IMR-90 (cell line): ENCODE measurements at regions not wholly inside any gene's neighbourhood (a gene's known extent, or its start where the extent isn't known, plus 50 kb on each side); places are given as distances from the start of the nearest gene placed in this dataset.

ENCODE experiments used
- ATAC-seq: fragments of 200-7000 bp; cut with Tn5 transposase; 2 replicates; pipeline ENCODE4 v1.9.1; 2020; ENCODE audit warnings: low read depth, mild to moderate bottlenecking, moderate library complexity
- BruUV-seq: library from RNA; stranded (reverse); fragments of 400-500 nt; replicated peaks from 2 replicates; lab custom pipeline; 2021; lab: Mats Ljungman, UMichigan
- CTCF ChIA-PET: fragments of 300-600 bp; formaldehyde crosslinking; extraction: SDS; loops from one replicate; lab custom pipeline; 2021; ENCODE audit warnings: antibody characterized with exemption; lab: Yijun Ruan, JAX
- POLR2A ChIA-PET: fragments of 300-600 bp; sonication (Branson Sonifier 250); formaldehyde crosslinking; loops from one replicate; lab custom pipeline; 2022; ENCODE audit warnings: antibody characterized with exemption; ENCODE audit not compliant: unreplicated experiment; lab: Charles Lee
- DNase-seq: peaks from one replicate; pipeline ENCODE4 v3.0.0; 2013
- H2AFZ ChIP-seq: replicated peaks from 2 replicates; pipeline ENCODE3; 2013; ENCODE audit warnings: low read length, mild to moderate bottlenecking; ENCODE audit not compliant: poor library complexity
- H2AK5ac ChIP-seq: 2 replicates; pipeline ENCODE4 v1.6.1; 2013; ENCODE audit warnings: low read depth, low read length, inconsistent platforms
- H2AK9ac ChIP-seq: replicated peaks from 2 replicates; pipeline ENCODE3; 2013; ENCODE audit warnings: mild to moderate bottlenecking, low read depth, low read length, moderate library complexity; ENCODE audit not compliant: poor library complexity
- H2BK120ac ChIP-seq: 2 replicates; pipeline ENCODE4 v1.6.1; 2013; ENCODE audit warnings: low read depth, low read length, inconsistent platforms
- H2BK15ac ChIP-seq: 3 replicates; pipeline ENCODE4 v1.6.1; 2013; ENCODE audit warnings: low read depth, low read length, inconsistent platforms
- H2BK20ac ChIP-seq: 2 replicates; pipeline ENCODE4 v1.6.1; 2013; ENCODE audit warnings: low read depth, mild to moderate bottlenecking, inconsistent platforms, low read length, moderate library complexity
- H2BK5ac ChIP-seq: 2 replicates; pipeline ENCODE4 v1.6.1; 2013; ENCODE audit warnings: mild to moderate bottlenecking, low read depth, low read length, inconsistent platforms; ENCODE audit not compliant: poor library complexity, severe bottlenecking
- H3K14ac ChIP-seq: replicated peaks from 2 replicates; pipeline ENCODE4 v1.6.1; 2013; ENCODE audit warnings: low read depth, low read length, inconsistent platforms
- H3K18ac ChIP-seq: 2 replicates; pipeline ENCODE4 v1.6.1; 2013; ENCODE audit warnings: low read depth, low read length, control low read depth
- H3K23ac ChIP-seq: 2 replicates; pipeline ENCODE4 v1.6.1; 2013; ENCODE audit warnings: low read depth, low read length, inconsistent platforms
- H3K27ac ChIP-seq: 2 replicates; pipeline ENCODE4 v1.5.1; 2013; ENCODE audit warnings: mild to moderate bottlenecking, control low read depth, low read length; ENCODE audit not compliant: insufficient read depth
- H3K27me3 ChIP-seq: 2 replicates; pipeline ENCODE4 v1.6.1; 2013; ENCODE audit warnings: low read length; ENCODE audit not compliant: control insufficient read depth, insufficient read depth
- H3K36me3 ChIP-seq: 2 replicates; pipeline ENCODE4 v1.6.1; 2013; ENCODE audit warnings: low read length, mixed read lengths; ENCODE audit not compliant: control insufficient read depth, insufficient read depth
- H3K4ac ChIP-seq: 2 replicates; pipeline ENCODE4 v1.6.1; 2013; ENCODE audit warnings: low read depth, low read length, inconsistent platforms
- H3K4me1 ChIP-seq: 2 replicates; pipeline ENCODE4 v1.6.1; 2013; ENCODE audit warnings: low read length, mixed read lengths; ENCODE audit not compliant: control insufficient read depth, insufficient read depth
- H3K4me2 ChIP-seq: 2 replicates; pipeline ENCODE4 v1.6.1; 2013; ENCODE audit warnings: low read depth, mild to moderate bottlenecking, control low read depth, low read length, moderate library complexity
- H3K4me3 ChIP-seq: 2 replicates; pipeline ENCODE4 v1.5.1; 2013; ENCODE audit warnings: low read depth, mild to moderate bottlenecking, control low read depth, low read length, moderate library complexity; ENCODE audit not compliant: insufficient read depth
- H3K56ac ChIP-seq: 2 replicates; pipeline ENCODE4 v1.6.1; 2013; ENCODE audit warnings: low read length, inconsistent platforms; ENCODE audit not compliant: insufficient read depth; ENCODE audit errors: extremely low read depth
- H3K79me1 ChIP-seq, 2 experiments: 2 replicates each; pipeline ENCODE4 v1.6.1; 2013; ENCODE audit warnings: low read length in 2 of 2, inconsistent platforms in 1 of 2, low read depth in 1 of 2
- H3K9ac ChIP-seq: 2 replicates; pipeline ENCODE4 v1.6.1; 2013; ENCODE audit warnings: low read depth, low read length, control low read depth
- H3K9me1 ChIP-seq: 2 replicates; pipeline ENCODE4 v1.6.1; 2013; ENCODE audit warnings: low read length, inconsistent platforms; ENCODE audit not compliant: insufficient read depth
- H3K9me3 ChIP-seq: 2 replicates; pipeline ENCODE4 v1.6.1; 2013; ENCODE audit warnings: low read length; ENCODE audit not compliant: control insufficient read depth, insufficient read depth
- H4K20me1 ChIP-seq: 2 replicates; pipeline ENCODE4 v1.6.1; 2013; ENCODE audit warnings: low read length, inconsistent platforms; ENCODE audit not compliant: insufficient read depth
- H4K5ac ChIP-seq: 2 replicates; pipeline ENCODE4 v1.6.1; 2013; ENCODE audit warnings: mild to moderate bottlenecking, low read depth, low read length, control low read depth
- H4K8ac ChIP-seq, 2 experiments: 2 replicates each; pipeline ENCODE4 v1.6.1; 2013; ENCODE audit warnings: low read depth in 2 of 2, low read length in 2 of 2, control low read depth in 1 of 2, inconsistent platforms in 1 of 2
- H4K91ac ChIP-seq: 2 replicates; pipeline ENCODE4 v1.6.1; 2013; ENCODE audit warnings: low read depth, low read length, inconsistent platforms; ENCODE audit not compliant: insufficient read depth
- BHLHE40 ChIP-seq: fragments of 150-350 bp; IDR thresholded peaks from 2 replicates; pipeline ENCODE4 v1.6.1; 2016; ENCODE audit warnings: mild to moderate bottlenecking, low read depth, low read length
- CEBPB ChIP-seq: IDR thresholded peaks from 2 replicates; pipeline ENCODE4 v1.6.1; 2012; ENCODE audit warnings: low read depth, low read length, improper control_type of control experiment
- CHD1 ChIP-seq: IDR thresholded peaks from 2 replicates; pipeline ENCODE4 v1.6.1; 2012; ENCODE audit warnings: low read depth, low read length, improper control_type of control experiment
- FOS ChIP-seq: fragments of 150-350 bp; IDR thresholded peaks from 2 replicates; pipeline ENCODE4 v1.6.1; 2016; ENCODE audit warnings: low read depth, low read length
- MAFK ChIP-seq: IDR thresholded peaks from 2 replicates; pipeline ENCODE4 v1.6.1; 2012; ENCODE audit warnings: low read depth, low read length, improper control_type of control experiment
- MAZ ChIP-seq: IDR thresholded peaks from 2 replicates; pipeline ENCODE4 v1.6.1; 2012; ENCODE audit warnings: low read depth, mild to moderate bottlenecking, low read length, improper control_type of control experiment, moderate library complexity, borderline replicate concordance
- MXI1 ChIP-seq: IDR thresholded peaks from 2 replicates; pipeline ENCODE4 v1.6.1; 2012; ENCODE audit warnings: low read depth, mild to moderate bottlenecking, low read length, moderate library complexity, borderline replicate concordance
- NFE2L2 ChIP-seq: fragments of 150-350 bp; IDR thresholded peaks from 2 replicates; pipeline ENCODE4 v1.6.1; 2016; ENCODE audit warnings: low read depth, mild to moderate bottlenecking, low read length
- POLR2A ChIP-seq: IDR thresholded peaks from 2 replicates; pipeline ENCODE4 v1.6.1; 2012; ENCODE audit warnings: mild to moderate bottlenecking, low read depth, low read length
- RAD21 ChIP-seq: IDR thresholded peaks from 2 replicates; pipeline ENCODE4 v1.6.1; 2012; ENCODE audit warnings: low read length, improper control_type of control experiment
- RCOR1 ChIP-seq: IDR thresholded peaks from 2 replicates; pipeline ENCODE4 v1.6.1; 2012; ENCODE audit warnings: mild to moderate bottlenecking, low read length, improper control_type of control experiment; ENCODE audit not compliant: insufficient replicate concordance
- RFX5 ChIP-seq: IDR thresholded peaks from 2 replicates; pipeline ENCODE4 v1.8.0; 2012; ENCODE audit warnings: low read depth, mild to moderate bottlenecking, low read length, moderate library complexity
- SMC3 ChIP-seq: fragments of 150-350 bp; IDR thresholded peaks from 2 replicates; pipeline ENCODE4 v1.6.1; 2016; ENCODE audit warnings: low read depth, mild to moderate bottlenecking, antibody characterized with exemption, low read length, moderate library complexity
- WGBS, 2 experiments: methylation state at CpG; one replicate each; pipeline versions ENCODE4 v1.1.5 to v1.1.7; 2013; ENCODE audit warnings: missing lambda C conversion rate in 2 of 2; ENCODE audit not compliant: insufficient read length in 1 of 2; ENCODE audit errors: extremely low coverage in 2 of 2; 5-methylcytosine and 5-hydroxymethylcytosine counted together
- dilution Hi-C: fragments of 300-500 bp; cut with HindIII; formaldehyde crosslinking; loops from one replicate; pipeline ENCODE4 v1.14.3; 2018; ENCODE audit warnings: low sequenced_read_pairs; ENCODE audit not compliant: unreplicated experiment
- in situ Hi-C: fragments of 300-500 bp; cut with MboI; formaldehyde crosslinking; loops from 3 replicates; pipeline ENCODE4 v1.14.3; 2019; ENCODE audit warnings: low sequenced_read_pairs, inconsistent platforms, mixed read lengths
- intact Hi-C: fragments of 100-400 bp; cut with micrococcal nuclease; formaldehyde crosslinking; loops from 2 replicates; pipeline ENCODE4 v1.10.0; 2022
- TF ChIP-seq, protein P1 (sequence below): fragments of 150-350 bp; IDR thresholded peaks from 2 replicates; pipeline ENCODE4 v1.6.1; 2016; ENCODE audit warnings: low read depth, mild to moderate bottlenecking, low read length, moderate library complexity, borderline replicate concordance
- TF ChIP-seq, protein P2 (sequence below): conservative IDR thresholded peaks from 2 replicates; pipeline ENCODE4 v1.5.1; 2012; ENCODE audit warnings: mild to moderate bottlenecking, low read depth, low read length, improper control_type of control experiment
- TF ChIP-seq, protein P3 (sequence below): fragments of 150-350 bp; IDR thresholded peaks from 2 replicates; pipeline ENCODE4 v1.6.1; 2017; ENCODE audit warnings: mild to moderate bottlenecking, antibody characterized with exemption, low read length, low read depth

DNA sequence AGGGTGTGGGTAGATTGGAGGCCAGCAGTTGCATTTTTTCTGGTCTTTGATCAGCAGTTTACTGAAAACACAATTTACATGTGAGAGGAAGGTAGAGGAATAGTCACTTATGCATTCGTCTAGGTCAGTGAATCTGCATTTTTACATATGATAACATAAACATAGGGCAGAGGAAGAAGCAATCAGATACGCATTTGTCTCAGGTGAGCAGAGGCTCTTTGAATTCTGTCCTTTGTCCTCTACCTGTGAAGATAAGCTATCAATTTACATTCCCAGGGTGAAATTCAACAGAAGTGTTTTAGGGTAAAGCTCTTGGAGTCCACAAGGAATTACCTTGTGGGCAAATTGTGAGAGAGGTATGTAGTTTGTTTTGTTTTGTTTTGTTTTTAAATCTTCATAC, 306.5 kb downstream of the MAGEB5 start:
- ChIA-PET CTCF (no interaction called here), POLR2A (no interaction called here)
- H3K4me2 ChIP-seq: no peak overlapping the region
- no peak overlapping the region for H3K4me3 ChIP-seq
- in situ Hi-C loops: no loop called here
- no TSS peak for BruUV-seq
- no peak overlapping the region for H3K23ac ChIP-seq
- H3K79me1 ChIP-seq: no peaks in the 10 kb centered on the region
- no peak overlapping the region for H3K27ac ChIP-seq
- no peak overlapping the region for H4K5ac ChIP-seq
- no peak overlapping the region for H3K18ac ChIP-seq
- no peak for ATAC-seq
- no peaks in the 10 kb centered on the region for H3K9me3 ChIP-seq
- no peak overlapping the region for H3K4ac ChIP-seq
- no peak overlapping the region for H2BK5ac ChIP-seq
- no peak overlapping the region for H3K9ac ChIP-seq
- no peaks in the 10 kb centered on the region for H4K20me1 ChIP-seq
- no peak overlapping the region for H3K56ac ChIP-seq
- TF ChIP-seq BHLHE40 (no peak), CHD1 (no peak), POLR2A (no peak), CEBPB (no peak), MXI1 (no peak), MAZ (no peak), RAD21 (no peak), SMC3 (no peak), RFX5 (no peak), MAFK (no peak), NFE2L2 (no peak), RCOR1 (no peak), FOS (no peak)
- TF ChIP-seq, protein P1, sequence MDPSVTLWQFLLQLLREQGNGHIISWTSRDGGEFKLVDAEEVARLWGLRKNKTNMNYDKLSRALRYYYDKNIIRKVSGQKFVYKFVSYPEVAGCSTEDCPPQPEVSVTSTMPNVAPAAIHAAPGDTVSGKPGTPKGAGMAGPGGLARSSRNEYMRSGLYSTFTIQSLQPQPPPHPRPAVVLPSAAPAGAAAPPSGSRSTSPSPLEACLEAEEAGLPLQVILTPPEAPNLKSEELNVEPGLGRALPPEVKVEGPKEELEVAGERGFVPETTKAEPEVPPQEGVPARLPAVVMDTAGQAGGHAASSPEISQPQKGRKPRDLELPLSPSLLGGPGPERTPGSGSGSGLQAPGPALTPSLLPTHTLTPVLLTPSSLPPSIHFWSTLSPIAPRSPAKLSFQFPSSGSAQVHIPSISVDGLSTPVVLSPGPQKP: no peak
- TF ChIP-seq, protein P2, sequence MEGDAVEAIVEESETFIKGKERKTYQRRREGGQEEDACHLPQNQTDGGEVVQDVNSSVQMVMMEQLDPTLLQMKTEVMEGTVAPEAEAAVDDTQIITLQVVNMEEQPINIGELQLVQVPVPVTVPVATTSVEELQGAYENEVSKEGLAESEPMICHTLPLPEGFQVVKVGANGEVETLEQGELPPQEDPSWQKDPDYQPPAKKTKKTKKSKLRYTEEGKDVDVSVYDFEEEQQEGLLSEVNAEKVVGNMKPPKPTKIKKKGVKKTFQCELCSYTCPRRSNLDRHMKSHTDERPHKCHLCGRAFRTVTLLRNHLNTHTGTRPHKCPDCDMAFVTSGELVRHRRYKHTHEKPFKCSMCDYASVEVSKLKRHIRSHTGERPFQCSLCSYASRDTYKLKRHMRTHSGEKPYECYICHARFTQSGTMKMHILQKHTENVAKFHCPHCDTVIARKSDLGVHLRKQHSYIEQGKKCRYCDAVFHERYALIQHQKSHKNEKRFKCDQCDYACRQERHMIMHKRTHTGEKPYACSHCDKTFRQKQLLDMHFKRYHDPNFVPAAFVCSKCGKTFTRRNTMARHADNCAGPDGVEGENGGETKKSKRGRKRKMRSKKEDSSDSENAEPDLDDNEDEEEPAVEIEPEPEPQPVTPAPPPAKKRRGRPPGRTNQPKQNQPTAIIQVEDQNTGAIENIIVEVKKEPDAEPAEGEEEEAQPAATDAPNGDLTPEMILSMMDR: no peak
- TF ChIP-seq, protein P3, sequence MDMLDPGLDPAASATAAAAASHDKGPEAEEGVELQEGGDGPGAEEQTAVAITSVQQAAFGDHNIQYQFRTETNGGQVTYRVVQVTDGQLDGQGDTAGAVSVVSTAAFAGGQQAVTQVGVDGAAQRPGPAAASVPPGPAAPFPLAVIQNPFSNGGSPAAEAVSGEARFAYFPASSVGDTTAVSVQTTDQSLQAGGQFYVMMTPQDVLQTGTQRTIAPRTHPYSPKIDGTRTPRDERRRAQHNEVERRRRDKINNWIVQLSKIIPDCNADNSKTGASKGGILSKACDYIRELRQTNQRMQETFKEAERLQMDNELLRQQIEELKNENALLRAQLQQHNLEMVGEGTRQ: no peak
- H4K8ac ChIP-seq: no peak overlapping the region
- no peaks in the 10 kb centered on the region for H3K4me1 ChIP-seq
- no peak for DNase-seq
- dilution Hi-C loops: no loop called here
- H2BK120ac ChIP-seq: no peak overlapping the region
- H2BK15ac ChIP-seq: no peak overlapping the region
- H2AK9ac ChIP-seq: no peak overlapping the region
- H2AK5ac ChIP-seq: no peak overlapping the region
- H3K14ac ChIP-seq: no peak overlapping the region
- no peaks in the 10 kb centered on the region for H3K36me3 ChIP-seq
- intact Hi-C loops: no loop called here
- no peak overlapping the region for H2BK20ac ChIP-seq
- H3K9me1 ChIP-seq: no peaks in the 10 kb centered on the region
- no peak overlapping the region for H2AFZ ChIP-seq
- H3K27me3 ChIP-seq: no peaks in the 10 kb centered on the region
- no CpG with 5 or more reads among the region's 2 CpGs for WGBS, 2 experiments
- H4K91ac ChIP-seq: no peak overlapping the region
